ENCODE measurements at regions not wholly inside any gene's neighbourhood (a gene's known extent, or its start where the extent isn't known, plus 50 kb on each side); places are given as distances from the start of the nearest gene placed in this dataset.

DNA sequence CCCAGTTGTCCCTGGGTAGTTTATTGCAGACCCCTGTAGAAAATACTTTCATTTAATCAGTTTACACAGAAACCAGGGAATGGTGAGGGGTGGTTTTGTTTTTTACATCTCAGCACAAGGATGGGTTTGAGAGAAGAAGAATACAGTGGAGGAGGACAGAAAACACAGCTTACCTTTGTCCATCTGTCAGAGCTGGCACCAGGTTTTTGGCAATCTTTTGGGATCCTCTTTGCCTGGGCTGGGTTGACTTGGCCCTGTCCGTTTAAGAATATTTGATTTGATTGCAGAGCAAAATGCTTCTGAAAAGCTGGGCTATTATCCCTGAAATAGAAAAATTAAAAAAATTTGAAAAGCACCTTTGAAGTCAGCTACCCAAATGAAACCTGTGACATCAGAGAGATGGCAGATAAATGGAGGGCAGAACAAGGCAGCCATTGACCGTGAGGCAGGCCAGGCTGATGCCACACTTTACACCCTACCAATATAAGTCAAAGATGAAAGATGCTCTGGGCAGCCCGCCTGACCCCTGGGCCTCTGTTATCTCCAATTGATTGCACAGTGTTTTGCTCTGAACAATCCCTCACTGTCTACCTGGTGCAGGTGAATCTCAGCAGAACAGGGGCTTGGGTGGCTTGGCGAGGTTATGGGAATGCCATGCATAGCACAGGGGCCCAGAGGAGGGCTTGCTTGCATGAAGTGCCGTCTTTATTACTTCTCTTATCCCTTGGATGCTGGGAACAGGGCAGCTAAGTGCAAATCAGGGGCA lies 218.8 kb downstream of the LMX1A start (continued):
- TF ChIP-seq, protein P1, sequence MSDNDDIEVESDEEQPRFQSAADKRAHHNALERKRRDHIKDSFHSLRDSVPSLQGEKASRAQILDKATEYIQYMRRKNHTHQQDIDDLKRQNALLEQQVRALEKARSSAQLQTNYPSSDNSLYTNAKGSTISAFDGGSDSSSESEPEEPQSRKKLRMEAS (IDR thresholded peaks at IDR 0.05): 0 out of 2 replicates have a peak, but pooled peaks have one; percentile 29
- TF ChIP-seq GATA4 (IDR thresholded peaks at IDR 0.05; ENCODE audit: borderline replicate concordance, low read depth) (peak; percentile 87; the same call in 1 of the 2 replicates), ZNF703 (CRISPR knock-in tag; IDR thresholded peaks at IDR 0.05; ENCODE audit: borderline replicate concordance) (no peak), HMG20A (CRISPR knock-in tag; IDR thresholded peaks at IDR 0.05; ENCODE audit: borderline replicate concordance) (peak; percentile 96), ZNF7 (CRISPR knock-in tag; IDR thresholded peaks at IDR 0.05) (no peak), HHEX (CRISPR knock-in tag; IDR thresholded peaks at IDR 0.05) (peak; percentile 85), ZNF761 (CRISPR knock-in tag; conservative IDR thresholded peaks at IDR 0.05) (no peak), ZNF891 (CRISPR knock-in tag; IDR thresholded peaks at IDR 0.05) (no peak), ZNF781 (CRISPR knock-in tag; IDR thresholded peaks at IDR 0.05; ENCODE audit: borderline replicate concordance, not compliant biosample characterization) (no peak), ZNF333 (CRISPR knock-in tag; IDR thresholded peaks at IDR 0.05; ENCODE audit: borderline replicate concordance) (no peak)
- TF ChIP-seq, protein P2, sequence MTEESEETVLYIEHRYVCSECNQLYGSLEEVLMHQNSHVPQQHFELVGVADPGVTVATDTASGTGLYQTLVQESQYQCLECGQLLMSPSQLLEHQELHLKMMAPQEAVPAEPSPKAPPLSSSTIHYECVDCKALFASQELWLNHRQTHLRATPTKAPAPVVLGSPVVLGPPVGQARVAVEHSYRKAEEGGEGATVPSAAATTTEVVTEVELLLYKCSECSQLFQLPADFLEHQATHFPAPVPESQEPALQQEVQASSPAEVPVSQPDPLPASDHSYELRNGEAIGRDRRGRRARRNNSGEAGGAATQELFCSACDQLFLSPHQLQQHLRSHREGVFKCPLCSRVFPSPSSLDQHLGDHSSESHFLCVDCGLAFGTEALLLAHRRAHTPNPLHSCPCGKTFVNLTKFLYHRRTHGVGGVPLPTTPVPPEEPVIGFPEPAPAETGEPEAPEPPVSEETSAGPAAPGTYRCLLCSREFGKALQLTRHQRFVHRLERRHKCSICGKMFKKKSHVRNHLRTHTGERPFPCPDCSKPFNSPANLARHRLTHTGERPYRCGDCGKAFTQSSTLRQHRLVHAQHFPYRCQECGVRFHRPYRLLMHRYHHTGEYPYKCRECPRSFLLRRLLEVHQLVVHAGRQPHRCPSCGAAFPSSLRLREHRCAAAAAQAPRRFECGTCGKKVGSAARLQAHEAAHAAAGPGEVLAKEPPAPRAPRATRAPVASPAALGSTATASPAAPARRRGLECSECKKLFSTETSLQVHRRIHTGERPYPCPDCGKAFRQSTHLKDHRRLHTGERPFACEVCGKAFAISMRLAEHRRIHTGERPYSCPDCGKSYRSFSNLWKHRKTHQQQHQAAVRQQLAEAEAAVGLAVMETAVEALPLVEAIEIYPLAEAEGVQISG (CRISPR knock-in tag; IDR thresholded peaks at IDR 0.05): 0 out of 2 replicates have a peak, but pooled peaks have one; percentile 23
- TF ChIP-seq, protein P3, sequence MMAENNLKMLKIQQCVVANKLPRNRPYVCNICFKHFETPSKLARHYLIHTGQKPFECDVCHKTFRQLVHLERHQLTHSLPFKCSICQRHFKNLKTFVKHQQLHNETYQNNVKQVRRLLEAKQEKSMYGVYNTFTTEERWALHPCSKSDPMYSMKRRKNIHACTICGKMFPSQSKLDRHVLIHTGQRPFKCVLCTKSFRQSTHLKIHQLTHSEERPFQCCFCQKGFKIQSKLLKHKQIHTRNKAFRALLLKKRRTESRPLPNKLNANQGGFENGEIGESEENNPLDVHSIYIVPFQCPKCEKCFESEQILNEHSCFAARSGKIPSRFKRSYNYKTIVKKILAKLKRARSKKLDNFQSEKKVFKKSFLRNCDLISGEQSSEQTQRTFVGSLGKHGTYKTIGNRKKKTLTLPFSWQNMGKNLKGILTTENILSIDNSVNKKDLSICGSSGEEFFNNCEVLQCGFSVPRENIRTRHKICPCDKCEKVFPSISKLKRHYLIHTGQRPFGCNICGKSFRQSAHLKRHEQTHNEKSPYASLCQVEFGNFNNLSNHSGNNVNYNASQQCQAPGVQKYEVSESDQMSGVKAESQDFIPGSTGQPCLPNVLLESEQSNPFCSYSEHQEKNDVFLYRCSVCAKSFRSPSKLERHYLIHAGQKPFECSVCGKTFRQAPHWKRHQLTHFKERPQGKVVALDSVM (CRISPR knock-in tag; IDR thresholded peaks at IDR 0.05): no peak
